GM12864 (cell line): ENCODE measurements at regions not wholly inside any gene's neighbourhood (a gene's known extent, or its start where the extent isn't known, plus 50 kb on each side); places are given as distances from the start of the nearest gene placed in this dataset.

Experiments used
- DNase-seq: peaks from one replicate; pipeline ENCODE4 v3.0.0-alpha.2; 2011; ENCODE audit warnings: low read depth
- H3K4me3 ChIP-seq: 2 replicates; pipeline ENCODE4 v1.5.1; 2011; ENCODE audit warnings: mild to moderate bottlenecking, low read depth, low read length, control low read depth
- TF ChIP-seq, protein P1 (sequence below): IDR thresholded peaks from 2 replicates; pipeline ENCODE4 v1.5.1; 2011; ENCODE audit warnings: low read depth, mild to moderate bottlenecking, moderate library complexity, low read length, control low read depth, inconsistent platforms; ENCODE audit errors: missing control alignments

- TF ChIP-seq, protein P1, sequence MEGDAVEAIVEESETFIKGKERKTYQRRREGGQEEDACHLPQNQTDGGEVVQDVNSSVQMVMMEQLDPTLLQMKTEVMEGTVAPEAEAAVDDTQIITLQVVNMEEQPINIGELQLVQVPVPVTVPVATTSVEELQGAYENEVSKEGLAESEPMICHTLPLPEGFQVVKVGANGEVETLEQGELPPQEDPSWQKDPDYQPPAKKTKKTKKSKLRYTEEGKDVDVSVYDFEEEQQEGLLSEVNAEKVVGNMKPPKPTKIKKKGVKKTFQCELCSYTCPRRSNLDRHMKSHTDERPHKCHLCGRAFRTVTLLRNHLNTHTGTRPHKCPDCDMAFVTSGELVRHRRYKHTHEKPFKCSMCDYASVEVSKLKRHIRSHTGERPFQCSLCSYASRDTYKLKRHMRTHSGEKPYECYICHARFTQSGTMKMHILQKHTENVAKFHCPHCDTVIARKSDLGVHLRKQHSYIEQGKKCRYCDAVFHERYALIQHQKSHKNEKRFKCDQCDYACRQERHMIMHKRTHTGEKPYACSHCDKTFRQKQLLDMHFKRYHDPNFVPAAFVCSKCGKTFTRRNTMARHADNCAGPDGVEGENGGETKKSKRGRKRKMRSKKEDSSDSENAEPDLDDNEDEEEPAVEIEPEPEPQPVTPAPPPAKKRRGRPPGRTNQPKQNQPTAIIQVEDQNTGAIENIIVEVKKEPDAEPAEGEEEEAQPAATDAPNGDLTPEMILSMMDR: no peak
- H3K4me3 ChIP-seq: no peak overlapping the region
- no peak for DNase-seq
Measured at GRCh38 chr11:119909495-119909894, 180.5 kb upstream of the NECTIN1 start.

- H3K4me3 ChIP-seq: no peak overlapping the region
- TF ChIP-seq, protein P1: no peak
- no peak for DNase-seq
Measured at GRCh38 chr11:119909077-119909476, 180.1 kb upstream of the NECTIN1 start.

GRCh38 chr11:119908573-119908904, 179.5 kb upstream of the NECTIN1 start:
- H3K4me3 ChIP-seq: no peak overlapping the region
- TF ChIP-seq, protein P1: no peak
- DNase-seq: no peak

DNA sequence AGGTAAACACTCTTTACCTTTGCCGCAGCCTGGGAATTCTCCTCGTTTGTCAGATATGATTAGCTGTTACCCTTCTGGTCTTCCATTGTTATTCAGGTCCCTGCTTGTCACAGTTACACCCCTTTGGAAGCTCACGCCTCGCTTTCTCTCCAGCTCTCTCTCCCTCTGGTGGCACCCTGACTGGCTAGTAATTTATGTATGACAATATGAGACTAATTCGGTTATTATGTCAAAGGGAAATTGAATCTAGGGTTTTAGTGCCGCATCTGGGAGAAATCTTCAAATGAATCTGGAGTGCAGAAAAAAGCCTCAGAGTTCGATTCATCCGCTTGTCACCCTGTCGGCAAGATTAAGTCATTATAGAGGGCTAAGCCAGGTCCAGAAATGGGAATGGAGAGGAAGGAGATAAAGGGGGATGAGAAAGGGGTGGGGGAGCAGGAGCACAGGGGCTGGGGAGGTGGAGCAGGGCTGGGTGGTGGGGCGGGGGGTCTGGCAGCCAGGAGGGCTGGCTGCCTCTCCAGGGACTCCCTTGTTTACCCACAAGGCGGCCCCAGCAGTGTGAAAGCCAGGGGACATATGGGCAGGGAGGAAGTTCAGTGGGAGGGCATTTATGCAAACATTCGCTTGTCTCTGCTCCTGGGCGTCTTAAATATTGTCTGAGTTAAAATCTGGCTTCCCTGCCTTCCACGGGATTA, 179.0 kb upstream of the NECTIN1 start:
- TF ChIP-seq, protein P1: no peak
- DNase-seq: no peak
- H3K4me3 ChIP-seq: no peak overlapping the region

- no peak for DNase-seq
- TF ChIP-seq, protein P1: no peak
Measured at GRCh38 chr11:119907122-119907851, 178.3 kb upstream of the NECTIN1 start.

GRCh38 chr11:119906376-119906775, 177.4 kb upstream of the NECTIN1 start:
- DNase-seq: no peak
- H3K4me3 ChIP-seq: no peak overlapping the region
- TF ChIP-seq, protein P1: no peak

More at GRCh38 chr11:119907122-119907851, 178.3 kb upstream of the NECTIN1 start:
- no peak overlapping the region for H3K4me3 ChIP-seq

DNA sequence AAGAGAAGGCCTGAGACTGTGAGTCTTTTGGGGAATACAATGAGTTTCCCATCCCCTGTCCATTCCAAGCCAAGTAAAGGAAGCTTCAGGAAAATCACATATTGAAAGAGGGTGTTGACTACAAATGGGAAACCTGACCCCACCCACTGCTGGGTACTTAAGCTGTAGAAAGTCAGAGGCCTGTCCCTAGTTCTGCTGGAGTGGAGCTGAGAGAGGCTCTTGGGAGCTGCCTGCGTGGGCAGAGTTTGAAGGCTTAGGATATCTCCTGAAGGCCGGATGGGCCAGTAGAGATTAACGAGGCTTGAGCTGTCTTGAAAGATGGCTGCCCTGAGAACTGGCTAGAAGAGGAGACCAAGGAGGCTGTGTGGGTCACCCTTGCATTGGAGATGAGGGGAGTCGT, 176.2 kb upstream of the NECTIN1 start:
- TF ChIP-seq, protein P1: no peak
- no peak for DNase-seq

More for the DNA sequence above, 176.2 kb upstream of the NECTIN1 start:
- H3K4me3 ChIP-seq: no peak overlapping the region
